ENCODE measurements at regions not wholly inside any gene's neighbourhood (a gene's known extent, or its start where the extent isn't known, plus 50 kb on each side); places are given as distances from the start of the nearest gene placed in this dataset.

DNA sequence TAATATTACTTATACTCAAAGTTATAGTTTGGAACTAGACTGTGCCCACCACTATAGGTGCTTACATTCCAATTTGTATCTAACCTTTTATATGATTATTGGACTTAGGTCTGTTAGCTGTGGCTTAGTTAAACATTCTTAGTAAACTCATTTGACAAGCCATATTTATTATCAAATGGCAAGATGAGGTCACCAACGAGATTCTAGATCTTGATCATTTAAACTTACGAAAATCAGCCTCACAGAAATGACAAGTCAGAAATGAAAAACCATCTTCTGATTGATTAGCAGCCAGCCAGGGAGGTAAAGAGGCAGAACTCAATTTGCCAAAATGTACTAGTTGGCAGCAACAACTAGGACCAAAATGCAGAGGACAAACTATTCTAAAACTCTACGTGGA, 100.4 kb upstream of the STK17B start:
- Histone ChIP-seq H2AFZ (ENCODE audit: low read length) (no peak overlapping the region), H3K14ac (ENCODE audit: insufficient read depth, low read length) (no peak overlapping the region), H3K27ac (ENCODE audit: insufficient read length, low read depth, low read length) (no peak overlapping the region), H3K23ac (ENCODE audit: insufficient read length, low read depth, low read length) (no peak overlapping the region), H3K4me1 (ENCODE audit: insufficient read depth, low read length) (no peaks in the 10 kb centered on the region), H4K5ac (ENCODE audit: insufficient read length, low read depth, low read length) (no peak overlapping the region), H2BK5ac (ENCODE audit: insufficient read length, low read length) (no peak overlapping the region), H3K4ac (ENCODE audit: low read depth, low read length) (no peak overlapping the region), H3K56ac (ENCODE audit: insufficient read length, low read depth, low read length) (no peak overlapping the region), H3K9me3 (ENCODE audit: control insufficient read depth, low read depth, low read length) (no peaks in the 10 kb centered on the region), H3K23me2 (ENCODE audit: insufficient read length, low read depth, low read length, poor library complexity, severe bottlenecking) (no peaks in the 10 kb centered on the region), H3K9ac (ENCODE audit: extremely low read depth, insufficient read length, low read length) (no peak overlapping the region), H3K27me3 (ENCODE audit: insufficient read depth, low read length) (no peaks in the 10 kb centered on the region), H2BK20ac (ENCODE audit: low read depth, low read length, poor library complexity, severe bottlenecking) (no peak overlapping the region), H2AK5ac (ENCODE audit: insufficient read length, low read length) (no peak overlapping the region), H4K91ac (ENCODE audit: insufficient read length, low read depth, low read length) (no peak overlapping the region), H2BK15ac (ENCODE audit: low read depth, low read length) (no peak overlapping the region), H3T11ph (ENCODE audit: low read length) (no peak overlapping the region), H3K4me2 (ENCODE audit: insufficient read depth, insufficient read length, low read length) (no peak overlapping the region), H4K20me1 (ENCODE audit: control insufficient read depth, insufficient read depth, insufficient read length) (no peaks in the 10 kb centered on the region), H4K8ac (replicated peaks; ENCODE audit: insufficient read length, low read depth, low read length) (no peak overlapping the region), H2BK12ac (ENCODE audit: insufficient read length, low read depth, low read length) (no peak overlapping the region), H2BK120ac (ENCODE audit: low read depth, low read length, poor library complexity, severe bottlenecking) (no peak overlapping the region), H3K18ac (ENCODE audit: insufficient read length, low read depth, low read length) (no peak overlapping the region), H3K79me2 (ENCODE audit: insufficient read depth, low read length) (no peaks in the 10 kb centered on the region), H3K79me1 (ENCODE audit: insufficient read depth, low read depth, low read length, poor library complexity, severe bottlenecking) (no peaks in the 10 kb centered on the region)
- no peak overlapping the region for H3K27ac Mint-ChIP-seq
- no peaks in the 10 kb centered on the region for H3K9me3 Mint-ChIP-seq
- WGBS (ENCODE audit: extremely low coverage, insufficient read length, low lambda C conversion rate) = no CpG with 5 or more reads among the region's 3 CpGs
- H3K4me1 Mint-ChIP-seq = peaks cover 7% of the 10 kb centered on the region in 2 experiments
- no peaks in the 10 kb centered on the region for H3K27me3 Mint-ChIP-seq (ENCODE audit: low read depth)
- H3K36me3 Mint-ChIP-seq (ENCODE audit: insufficient read depth in 1 of 3, low read depth in 3 of 3) = no peaks in the 10 kb centered on the region
- no peak for DNase-seq
- no peak overlapping the region for H3K4me3 Mint-ChIP-seq
- TF ChIP-seq, protein P1, sequence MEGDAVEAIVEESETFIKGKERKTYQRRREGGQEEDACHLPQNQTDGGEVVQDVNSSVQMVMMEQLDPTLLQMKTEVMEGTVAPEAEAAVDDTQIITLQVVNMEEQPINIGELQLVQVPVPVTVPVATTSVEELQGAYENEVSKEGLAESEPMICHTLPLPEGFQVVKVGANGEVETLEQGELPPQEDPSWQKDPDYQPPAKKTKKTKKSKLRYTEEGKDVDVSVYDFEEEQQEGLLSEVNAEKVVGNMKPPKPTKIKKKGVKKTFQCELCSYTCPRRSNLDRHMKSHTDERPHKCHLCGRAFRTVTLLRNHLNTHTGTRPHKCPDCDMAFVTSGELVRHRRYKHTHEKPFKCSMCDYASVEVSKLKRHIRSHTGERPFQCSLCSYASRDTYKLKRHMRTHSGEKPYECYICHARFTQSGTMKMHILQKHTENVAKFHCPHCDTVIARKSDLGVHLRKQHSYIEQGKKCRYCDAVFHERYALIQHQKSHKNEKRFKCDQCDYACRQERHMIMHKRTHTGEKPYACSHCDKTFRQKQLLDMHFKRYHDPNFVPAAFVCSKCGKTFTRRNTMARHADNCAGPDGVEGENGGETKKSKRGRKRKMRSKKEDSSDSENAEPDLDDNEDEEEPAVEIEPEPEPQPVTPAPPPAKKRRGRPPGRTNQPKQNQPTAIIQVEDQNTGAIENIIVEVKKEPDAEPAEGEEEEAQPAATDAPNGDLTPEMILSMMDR (conservative IDR thresholded peaks at IDR 0.05) = no peak

Data from H9 (cell line).